ENCODE measurements at regions not wholly inside any gene's neighbourhood (a gene's known extent, or its start where the extent isn't known, plus 50 kb on each side); places are given as distances from the start of the nearest gene placed in this dataset.

- TF ChIP-seq CTCF (IDR thresholded peaks at IDR 0.05; ENCODE audit: borderline replicate concordance, extremely low read depth, low read length, poor library complexity, severe bottlenecking): no peak
- TF ChIP-seq EZH2 (IDR thresholded peaks at IDR 0.05; ENCODE audit: borderline replicate concordance, low read depth, low read length, severe bottlenecking): no peak
Observed at GRCh38 chr13:50159607-50160006, 144.4 kb downstream of the KCNRG start.
